GM12874 (cell line): ENCODE measurements at regions not wholly inside any gene's neighbourhood (a gene's known extent, or its start where the extent isn't known, plus 50 kb on each side); places are given as distances from the start of the nearest gene placed in this dataset.

Experiments
- TF ChIP-seq, protein P1 (sequence below): IDR thresholded peaks from 2 replicates; pipeline ENCODE4 v1.5.1; 2011; ENCODE audit warnings: low read depth, mild to moderate bottlenecking, control low read depth, low read length, moderate library complexity; ENCODE audit not compliant: insufficient read depth

DNA sequence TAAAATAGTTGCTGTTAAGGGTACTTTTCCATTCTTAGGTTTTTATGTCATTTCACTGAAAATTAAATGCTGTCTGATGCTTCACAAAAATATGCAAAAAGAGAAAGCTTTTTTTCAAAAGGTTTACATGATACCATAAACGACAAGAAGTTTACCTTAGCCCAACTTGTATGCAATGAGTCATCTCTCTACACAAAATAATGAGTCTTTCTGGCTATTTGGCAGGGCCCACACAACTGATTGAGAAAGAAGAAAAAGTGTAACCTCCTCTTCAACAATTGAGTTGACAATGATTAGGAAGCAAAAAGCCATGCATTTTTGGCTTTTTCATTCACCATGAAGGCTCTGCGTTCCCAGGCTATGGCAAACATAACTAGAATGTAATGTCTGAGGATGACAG is 165.4 kb upstream of the CPNE8 start:
- TF ChIP-seq, protein P1, sequence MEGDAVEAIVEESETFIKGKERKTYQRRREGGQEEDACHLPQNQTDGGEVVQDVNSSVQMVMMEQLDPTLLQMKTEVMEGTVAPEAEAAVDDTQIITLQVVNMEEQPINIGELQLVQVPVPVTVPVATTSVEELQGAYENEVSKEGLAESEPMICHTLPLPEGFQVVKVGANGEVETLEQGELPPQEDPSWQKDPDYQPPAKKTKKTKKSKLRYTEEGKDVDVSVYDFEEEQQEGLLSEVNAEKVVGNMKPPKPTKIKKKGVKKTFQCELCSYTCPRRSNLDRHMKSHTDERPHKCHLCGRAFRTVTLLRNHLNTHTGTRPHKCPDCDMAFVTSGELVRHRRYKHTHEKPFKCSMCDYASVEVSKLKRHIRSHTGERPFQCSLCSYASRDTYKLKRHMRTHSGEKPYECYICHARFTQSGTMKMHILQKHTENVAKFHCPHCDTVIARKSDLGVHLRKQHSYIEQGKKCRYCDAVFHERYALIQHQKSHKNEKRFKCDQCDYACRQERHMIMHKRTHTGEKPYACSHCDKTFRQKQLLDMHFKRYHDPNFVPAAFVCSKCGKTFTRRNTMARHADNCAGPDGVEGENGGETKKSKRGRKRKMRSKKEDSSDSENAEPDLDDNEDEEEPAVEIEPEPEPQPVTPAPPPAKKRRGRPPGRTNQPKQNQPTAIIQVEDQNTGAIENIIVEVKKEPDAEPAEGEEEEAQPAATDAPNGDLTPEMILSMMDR, result no peak

DNA sequence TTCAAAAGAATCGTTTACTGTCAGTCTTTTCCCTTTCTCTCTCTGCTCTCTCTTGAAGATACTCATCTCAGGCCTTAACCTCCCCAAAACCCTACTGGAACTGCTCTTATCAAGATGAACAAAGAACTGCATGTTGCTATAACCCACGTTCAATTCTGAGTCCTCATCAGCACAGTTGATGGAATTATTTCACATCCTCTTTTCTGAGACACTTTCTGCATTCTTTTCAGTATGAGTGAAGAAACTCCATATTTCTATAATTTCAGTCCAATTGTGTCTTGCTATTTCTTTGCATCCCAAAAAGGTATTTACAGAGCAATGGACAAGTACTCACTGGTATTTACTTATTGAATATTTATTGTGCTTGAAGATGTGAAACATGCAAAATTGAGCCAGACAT is 160.1 kb upstream of the CPNE8 start:
- TF ChIP-seq, protein P1, result no peak

DNA sequence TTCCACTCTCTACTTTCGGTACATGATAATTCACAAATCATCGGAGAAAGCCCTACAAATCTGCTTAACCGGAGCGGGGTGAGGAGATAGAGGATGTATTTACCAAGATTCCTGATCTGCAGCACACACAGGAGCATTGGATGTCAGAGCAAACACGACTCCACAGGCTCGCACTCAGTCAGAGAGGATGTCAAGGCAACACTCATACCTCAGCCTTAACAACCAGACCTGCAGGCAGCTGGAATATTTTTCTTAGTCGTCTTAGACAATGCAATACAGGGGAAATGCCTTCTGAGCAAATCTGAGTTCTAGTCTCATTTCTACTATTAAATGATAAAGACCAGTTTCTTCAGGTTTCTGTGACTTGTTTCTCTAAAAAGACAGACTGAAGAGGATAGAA is 159.3 kb upstream of the CPNE8 start:
- TF ChIP-seq, protein P1, result no peak

DNA sequence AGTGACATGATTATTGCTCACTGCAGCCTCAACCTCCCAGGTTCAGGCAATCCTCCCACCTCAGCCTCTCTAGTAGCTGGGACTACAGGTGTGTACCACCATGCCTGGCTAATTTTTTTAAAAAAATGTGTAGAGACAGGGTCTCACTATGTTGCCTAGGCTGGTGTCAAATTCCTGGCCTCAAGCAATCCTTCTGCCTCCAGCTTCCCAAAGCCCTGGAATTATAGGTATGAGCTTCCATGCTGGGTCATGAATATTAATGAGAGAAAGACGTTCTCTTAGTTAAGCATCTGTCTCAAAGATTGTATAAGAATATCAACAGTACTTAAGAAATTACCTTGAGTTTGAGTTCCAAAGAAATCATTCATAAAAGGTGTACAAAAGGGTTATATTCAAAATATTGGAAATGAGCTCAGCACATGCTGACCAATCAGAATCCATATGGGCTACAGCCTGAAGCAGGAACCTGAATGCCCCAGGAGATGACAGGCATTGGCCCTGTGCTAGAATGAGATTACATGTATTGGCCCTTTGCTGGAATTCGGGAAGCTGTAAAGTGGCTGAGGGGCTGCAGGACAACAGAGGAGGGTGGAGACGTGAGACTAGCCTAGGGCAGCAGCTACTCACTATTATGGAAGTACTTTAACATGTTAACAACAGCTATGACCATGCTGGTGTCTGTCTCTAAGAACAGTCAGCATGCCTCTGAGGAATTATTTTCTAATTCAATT is 157.0 kb upstream of the CPNE8 start:
- TF ChIP-seq, protein P1, result no peak

DNA sequence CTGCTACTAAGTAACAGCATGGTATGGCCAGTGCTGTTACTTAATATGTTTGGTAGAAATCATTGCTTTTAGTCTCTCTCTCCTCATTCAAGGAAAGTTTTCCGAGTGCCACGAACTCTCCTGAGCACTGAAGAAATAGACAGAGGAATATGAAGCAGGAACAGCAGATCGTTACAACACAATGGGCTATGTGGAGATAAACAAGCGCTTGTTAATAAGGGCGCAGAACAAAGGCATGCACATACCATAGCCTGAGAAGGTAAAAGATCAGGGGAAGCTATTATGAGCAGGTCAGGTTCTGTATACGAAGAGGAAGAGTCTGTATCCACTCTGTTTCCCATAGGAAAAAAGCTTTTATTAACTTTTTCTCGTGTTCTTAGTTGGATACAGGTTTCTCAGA is 156.2 kb upstream of the CPNE8 start:
- TF ChIP-seq, protein P1, result no peak

DNA sequence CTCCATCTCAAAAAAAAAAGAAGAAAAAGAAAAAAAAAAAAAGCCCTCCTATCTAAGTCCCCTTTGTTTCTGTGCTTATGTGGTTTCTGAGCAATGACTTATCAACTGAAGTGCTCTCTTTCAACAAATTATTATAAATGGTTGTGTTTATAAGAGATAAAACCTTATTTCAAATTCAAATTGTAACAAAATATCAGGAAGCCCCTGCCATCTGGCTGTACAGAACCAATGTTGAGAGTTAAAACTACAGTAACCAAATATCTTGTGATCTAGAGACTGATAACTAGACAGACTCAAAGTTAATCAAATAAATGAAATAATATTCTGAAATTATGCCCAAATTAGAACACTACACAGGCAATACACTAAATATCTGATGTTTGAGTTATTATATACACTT is 143.0 kb upstream of the CPNE8 start:
- TF ChIP-seq, protein P1, result no peak

DNA sequence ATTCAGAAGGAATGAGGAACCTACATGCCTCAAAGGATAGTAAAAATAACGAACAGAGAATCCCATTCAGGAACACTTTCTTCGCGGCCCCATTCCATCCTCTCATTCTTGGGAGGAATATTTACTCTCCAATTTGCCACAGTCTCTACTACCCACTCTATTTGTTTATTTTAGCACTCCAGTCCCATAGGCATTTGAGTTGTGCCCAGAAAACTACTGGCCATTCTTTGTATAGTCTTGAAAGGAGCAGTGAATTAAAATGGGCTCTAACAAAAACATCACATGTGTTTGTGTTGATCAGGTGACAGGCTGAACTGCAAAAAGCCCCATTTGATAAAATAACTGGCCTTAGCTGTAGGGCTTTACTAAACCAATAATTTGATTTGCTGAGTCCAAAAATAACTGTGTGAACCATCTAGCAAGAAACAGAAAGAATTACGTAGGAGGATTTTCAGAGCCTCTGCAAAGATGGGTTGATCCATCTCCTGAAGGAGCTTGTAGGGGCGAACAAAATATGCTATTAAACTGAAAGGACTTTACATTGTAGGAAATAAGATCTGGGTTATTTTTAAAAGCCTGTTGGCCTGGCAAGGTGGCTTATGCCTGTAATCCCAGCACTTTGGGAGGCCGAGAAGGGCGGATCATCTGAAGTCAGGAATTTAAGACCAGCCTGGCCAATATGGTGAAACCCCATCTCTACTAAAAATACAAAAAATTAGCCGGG is 142.3 kb upstream of the CPNE8 start:
- TF ChIP-seq, protein P1, result no peak
